Kidney (tissue), 13 donors: ENCODE measurements at regions not wholly inside any gene's neighbourhood (a gene's known extent, or its start where the extent isn't known, plus 50 kb on each side); places are given as distances from the start of the nearest gene placed in this dataset.

Source experiments
- DNase-seq, 5 donors: peaks; one replicate each; pipeline ENCODE4 v3.0.0-alpha.2; 2013 to 2020
- FAIRE-seq: peaks from 2 replicates; lab custom pipeline; 2012; peaks lifted over from hg19 to GRCh38; lab: Jason Lieb, UNC
- H3K27ac ChIP-seq, 2 donors: one replicate each; pipeline ENCODE4 v1.7.0; 2013; ENCODE audit warnings: low read depth in 2 of 2, low read length in 2 of 2, inconsistent platforms in 1 of 2
- H3K27me3 ChIP-seq: one replicate; pipeline ENCODE4 v1.7.1; 2013; ENCODE audit warnings: low read length, inconsistent platforms; ENCODE audit not compliant: control insufficient read depth, insufficient read depth
- H3K36me3 ChIP-seq, 3 donors: one replicate each; pipeline versions ENCODE4 v1.7.0 to v1.7.1; 2013; ENCODE audit warnings: low read length in 3 of 3, control low read depth in 1 of 3, inconsistent platforms in 1 of 3; ENCODE audit not compliant: insufficient read depth in 3 of 3, control insufficient read depth in 2 of 3
- H3K4me1 ChIP-seq, 3 donors: one replicate each; pipeline versions ENCODE4 v1.7.0 to v1.7.1; 2013; ENCODE audit warnings: low read length in 3 of 3, inconsistent platforms in 1 of 3, low read depth in 1 of 3; ENCODE audit not compliant: control insufficient read depth in 2 of 3, insufficient read depth in 2 of 3
- H3K4me3 ChIP-seq, 3 donors: one replicate each; pipeline versions ENCODE4 v1.7.0 to v1.8.1; 2013; ENCODE audit warnings: low read length in 3 of 3, control low read depth in 1 of 3, inconsistent platforms in 1 of 3
- H3K9ac ChIP-seq, 3 donors: one replicate each; pipeline versions ENCODE4 v1.7.0 to v1.7.1; 2013; ENCODE audit warnings: low read length in 3 of 3, control low read depth in 1 of 3, inconsistent platforms in 1 of 3
- H3K9me3 ChIP-seq, 3 donors: one replicate each; pipeline versions ENCODE4 v1.7.0 to v1.7.1; 2013; ENCODE audit warnings: low read length in 3 of 3, control low read depth in 1 of 3, inconsistent platforms in 1 of 3; ENCODE audit not compliant: control insufficient read depth in 2 of 3, insufficient read depth in 1 of 3
- intact Hi-C: fragments of 100-400 bp; cut with DNase I; formaldehyde crosslinking; loops from one replicate; pipeline ENCODE4 v1.11.1; 2022
- TF ChIP-seq, protein P1 (sequence below): IDR thresholded peaks from 3 replicates; pipeline ENCODE4 v1.5.1; 2012; ENCODE audit warnings: mild to moderate bottlenecking, moderate library complexity, borderline replicate concordance; ENCODE audit not compliant: insufficient read depth; ENCODE audit errors: extremely low read depth
- donor health status: control.
- donor health status: control.
- donor health status: control.
- donor health status: control.
- donor health status: control.
- donor health status: DM: yes; HTN: yes; CAD: no.
- donor health status: Normal renal cell carcinoma (clear cell type).

DNA sequence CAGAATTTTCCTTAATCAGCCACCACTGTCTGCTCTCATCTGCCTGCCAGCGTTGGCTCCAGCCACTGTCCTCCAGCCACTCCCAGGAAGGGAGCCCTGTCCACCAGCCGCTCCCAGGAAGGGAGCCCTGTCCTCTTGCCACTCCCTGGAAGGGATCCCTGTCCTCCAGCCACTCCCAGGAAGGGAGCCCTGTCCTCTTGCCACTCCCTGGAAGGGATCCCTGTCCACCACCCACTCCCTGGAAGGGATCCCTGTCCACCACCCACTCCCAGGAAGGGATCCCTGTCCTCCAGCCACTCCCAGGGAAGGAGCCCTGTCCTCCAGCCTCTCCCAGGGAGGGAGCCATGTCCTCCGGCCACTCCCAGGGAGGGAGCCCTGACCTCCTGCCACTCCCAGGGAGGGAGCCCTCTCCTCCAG is 726.5 kb downstream of the PTPRU start:
- Histone ChIP-seq H3K4me1 (no peaks in the 10 kb centered on the region), H3K27ac (no peak overlapping the region), H3K27me3 (no peaks in the 10 kb centered on the region), H3K36me3 (no peaks in the 10 kb centered on the region), H3K9me3 (no peaks in the 10 kb centered on the region), H3K4me3 (no peak overlapping the region), H3K9ac (no peak overlapping the region)
- intact Hi-C loops, result no loop called here
- FAIRE-seq, result no peak
- DNase-seq, result peak in 2 of 5 donors; percentile 4 to 17
- TF ChIP-seq, protein P1, sequence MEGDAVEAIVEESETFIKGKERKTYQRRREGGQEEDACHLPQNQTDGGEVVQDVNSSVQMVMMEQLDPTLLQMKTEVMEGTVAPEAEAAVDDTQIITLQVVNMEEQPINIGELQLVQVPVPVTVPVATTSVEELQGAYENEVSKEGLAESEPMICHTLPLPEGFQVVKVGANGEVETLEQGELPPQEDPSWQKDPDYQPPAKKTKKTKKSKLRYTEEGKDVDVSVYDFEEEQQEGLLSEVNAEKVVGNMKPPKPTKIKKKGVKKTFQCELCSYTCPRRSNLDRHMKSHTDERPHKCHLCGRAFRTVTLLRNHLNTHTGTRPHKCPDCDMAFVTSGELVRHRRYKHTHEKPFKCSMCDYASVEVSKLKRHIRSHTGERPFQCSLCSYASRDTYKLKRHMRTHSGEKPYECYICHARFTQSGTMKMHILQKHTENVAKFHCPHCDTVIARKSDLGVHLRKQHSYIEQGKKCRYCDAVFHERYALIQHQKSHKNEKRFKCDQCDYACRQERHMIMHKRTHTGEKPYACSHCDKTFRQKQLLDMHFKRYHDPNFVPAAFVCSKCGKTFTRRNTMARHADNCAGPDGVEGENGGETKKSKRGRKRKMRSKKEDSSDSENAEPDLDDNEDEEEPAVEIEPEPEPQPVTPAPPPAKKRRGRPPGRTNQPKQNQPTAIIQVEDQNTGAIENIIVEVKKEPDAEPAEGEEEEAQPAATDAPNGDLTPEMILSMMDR, result no peak

DNA sequence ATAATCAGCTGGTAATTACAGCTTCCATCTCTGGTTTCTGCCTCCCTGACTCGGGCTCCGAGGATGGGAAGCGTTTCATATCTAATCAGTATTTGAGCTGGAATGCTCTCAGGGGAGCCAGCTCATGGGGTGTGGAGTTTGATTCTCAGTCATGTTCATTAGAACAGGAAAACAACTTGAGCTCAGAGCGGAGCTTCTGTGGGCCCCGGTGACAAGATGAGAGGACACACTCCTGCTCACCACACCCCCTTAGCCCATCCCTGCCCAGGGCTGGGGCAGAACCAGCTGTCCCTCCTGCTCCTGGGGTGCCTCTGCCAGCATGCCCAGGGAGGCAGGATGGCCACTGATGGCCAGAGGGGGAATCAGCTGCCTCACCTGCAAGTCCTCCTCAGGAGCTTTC is 726.0 kb downstream of the PTPRU start:
- Histone ChIP-seq H3K9me3 (no peaks in the 10 kb centered on the region), H3K4me3 (no peak overlapping the region), H3K4me1 (no peaks in the 10 kb centered on the region), H3K27ac (no peak overlapping the region), H3K9ac (no peak overlapping the region), H3K27me3 (no peaks in the 10 kb centered on the region), H3K36me3 (no peaks in the 10 kb centered on the region)
- TF ChIP-seq, protein P1, result no peak
- intact Hi-C loops, result no loop called here
- DNase-seq (peak in 1 of 5 donors; percentile 24), FAIRE-seq (no peak)

GRCh38 chr1:29961293-29962059 is 725.2 kb downstream of the PTPRU start:
- H3K27me3 ChIP-seq, result no peaks in the 10 kb centered on the region
- no peaks in the 10 kb centered on the region for H3K4me1 ChIP-seq
- no peaks in the 10 kb centered on the region for H3K9me3 ChIP-seq
- DNase-seq (peak in 1 of 5 donors; percentile 24), FAIRE-seq (no peak)
- intact Hi-C loops, result no loop called here
- H3K9ac ChIP-seq, result no peak overlapping the region
- H3K27ac ChIP-seq, result no peak overlapping the region
- TF ChIP-seq, protein P1, result no peak
- no peak overlapping the region for H3K4me3 ChIP-seq
- H3K36me3 ChIP-seq, result no peaks in the 10 kb centered on the region

GRCh38 chr1:29960876-29961275 is 724.6 kb downstream of the PTPRU start:
- DNase-seq (peak in 4 of 5 donors; percentile 19 to 54 (median 38)), FAIRE-seq (no peak)
- H3K9ac ChIP-seq, result no peak overlapping the region
- no peak overlapping the region for H3K27ac ChIP-seq
- H3K4me3 ChIP-seq, result no peak overlapping the region
- H3K36me3 ChIP-seq, result no peaks in the 10 kb centered on the region
- no peaks in the 10 kb centered on the region for H3K4me1 ChIP-seq
- H3K27me3 ChIP-seq, result no peaks in the 10 kb centered on the region
- TF ChIP-seq, protein P1, result no peak
- no peaks in the 10 kb centered on the region for H3K9me3 ChIP-seq
- intact Hi-C loops, result no loop called here
